ENCODE measurements at regions not wholly inside any gene's neighbourhood (a gene's known extent, or its start where the extent isn't known, plus 50 kb on each side); places are given as distances from the start of the nearest gene placed in this dataset.
"Not testable (repeated sequence)": the region's sequence is repeated elsewhere in the genome, so short reads cannot be mapped to it uniquely, and the experiment has no call there.

GRCh38 chr1:120941066-120941465, 51.5 kb downstream of the PPIAL4A start:
- H3K9me3 ChIP-seq; intact Hi-C loops (cut with DNase I); H3K36me3 ChIP-seq; ATAC-seq; H3K27me3 ChIP-seq; H3K4me1 ChIP-seq; H3K27ac ChIP-seq; H3K4me3 ChIP-seq; DNase-seq: not testable (repeated sequence)

- ATAC-seq; H3K4me1 ChIP-seq; DNase-seq; H3K9me3 ChIP-seq; H3K27me3 ChIP-seq; intact Hi-C loops (cut with DNase I); H3K36me3 ChIP-seq: not testable (repeated sequence)
- Histone ChIP-seq H3K4me3 (peak overlapping the region; percentile 21 to 40), H3K27ac (peak overlapping the region; percentile 44 to 78)
These were observed 52.3 kb downstream of the PPIAL4A start for GRCh38 chr1:120941836-120942217.

GRCh38 chr1:120942218-120942944, 52.8 kb downstream of the PPIAL4A start:
- ATAC-seq (peak; percentile 91), DNase-seq (peak; percentile 38 to 91 (median 71))
- H3K4me1 ChIP-seq; H3K36me3 ChIP-seq; H3K27me3 ChIP-seq; intact Hi-C loops (cut with DNase I); H3K9me3 ChIP-seq: not testable (repeated sequence)
- H3K4me3 ChIP-seq: peak overlapping the region; percentile 21 to 40
- H3K27ac ChIP-seq: peak overlapping the region; percentile 44 to 78

GRCh38 chr1:120942945-120943319, 53.4 kb downstream of the PPIAL4A start:
- H3K27me3 ChIP-seq; DNase-seq; intact Hi-C loops (cut with DNase I); H3K9me3 ChIP-seq; ATAC-seq; H3K36me3 ChIP-seq; H3K4me3 ChIP-seq; H3K4me1 ChIP-seq; H3K27ac ChIP-seq: not testable (repeated sequence)

- H3K27me3 ChIP-seq; H3K4me3 ChIP-seq; H3K9me3 ChIP-seq; DNase-seq; H3K4me1 ChIP-seq; H3K27ac ChIP-seq; H3K36me3 ChIP-seq; intact Hi-C loops (cut with DNase I); ATAC-seq: not testable (repeated sequence)
These were observed 55.1 kb downstream of the PPIAL4A start for GRCh38 chr1:120944691-120945090.

- H3K4me1 ChIP-seq; ATAC-seq; H3K27me3 ChIP-seq; DNase-seq; H3K9me3 ChIP-seq; H3K4me3 ChIP-seq; intact Hi-C loops (cut with DNase I); H3K27ac ChIP-seq; H3K36me3 ChIP-seq: not testable (repeated sequence)
These were observed 55.6 kb downstream of the PPIAL4A start for GRCh38 chr1:120945122-120945521.

- H3K4me3 ChIP-seq; H3K27ac ChIP-seq; H3K4me1 ChIP-seq; DNase-seq; ATAC-seq; H3K36me3 ChIP-seq; H3K27me3 ChIP-seq; H3K9me3 ChIP-seq; intact Hi-C loops (cut with DNase I): not testable (repeated sequence)
These were observed 57.5 kb downstream of the PPIAL4A start for GRCh38 chr1:120947114-120947513.

GRCh38 chr1:120949724-120950123, 60.2 kb downstream of the PPIAL4A start:
- intact Hi-C loops (cut with DNase I); H3K4me3 ChIP-seq; DNase-seq; ATAC-seq; H3K27me3 ChIP-seq; H3K36me3 ChIP-seq; H3K4me1 ChIP-seq; H3K27ac ChIP-seq; H3K9me3 ChIP-seq: not testable (repeated sequence)

GRCh38 chr1:120950633-120951032, 61.1 kb downstream of the PPIAL4A start:
- ATAC-seq: not testable (repeated sequence)

GRCh38 chr1:120951100-120951499, 61.5 kb downstream of the PPIAL4A start:
- H3K36me3 ChIP-seq; intact Hi-C loops (cut with DNase I); H3K27me3 ChIP-seq; ATAC-seq; DNase-seq; H3K9me3 ChIP-seq; H3K4me1 ChIP-seq; H3K4me3 ChIP-seq; H3K27ac ChIP-seq: not testable (repeated sequence)

More at GRCh38 chr1:120950633-120951032, 61.1 kb downstream of the PPIAL4A start:
- H3K27ac ChIP-seq; H3K36me3 ChIP-seq; DNase-seq; H3K9me3 ChIP-seq; H3K27me3 ChIP-seq; intact Hi-C loops (cut with DNase I); H3K4me1 ChIP-seq; H3K4me3 ChIP-seq: not testable (repeated sequence)

- H3K36me3 ChIP-seq; H3K27ac ChIP-seq; intact Hi-C loops (cut with DNase I); H3K9me3 ChIP-seq; H3K27me3 ChIP-seq; H3K4me1 ChIP-seq; H3K4me3 ChIP-seq: not testable (repeated sequence)
- ATAC-seq (peak; percentile 40), DNase-seq (peak in 1 of 4 donors; percentile 41)
These were observed 62.8 kb downstream of the PPIAL4A start for GRCh38 chr1:120952207-120952870.

- H3K27ac ChIP-seq; H3K9me3 ChIP-seq; H3K27me3 ChIP-seq; H3K4me1 ChIP-seq; ATAC-seq; intact Hi-C loops (cut with DNase I); H3K36me3 ChIP-seq; H3K4me3 ChIP-seq: not testable (repeated sequence)
- peak in 1 of 4 donors; percentile 1 for DNase-seq
These were observed 63.3 kb downstream of the PPIAL4A start for GRCh38 chr1:120952871-120953265.
